ENCODE measurements at regions not wholly inside any gene's neighbourhood (a gene's known extent, or its start where the extent isn't known, plus 50 kb on each side); places are given as distances from the start of the nearest gene placed in this dataset.

DNA sequence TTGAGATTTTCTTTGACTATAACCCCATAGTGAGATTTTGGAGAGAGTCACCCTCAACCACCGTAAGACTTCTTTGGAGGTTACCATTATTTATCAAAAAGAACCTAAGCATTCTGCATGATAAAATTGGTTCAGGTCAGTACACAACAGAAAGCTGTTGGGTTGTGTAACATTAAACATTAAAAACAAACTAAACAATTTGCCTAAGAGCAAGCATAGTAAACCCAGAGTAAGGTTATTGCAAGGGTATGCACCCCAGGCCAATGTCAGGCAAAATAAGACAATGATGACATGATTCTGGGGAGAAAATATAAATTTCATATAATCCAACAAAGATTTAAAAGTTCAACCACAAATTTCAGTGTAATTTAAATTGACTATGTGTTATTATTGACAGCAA, 472.4 kb downstream of the SH2D1A start:
- Histone ChIP-seq H3K36me3 (ENCODE audit: control insufficient read depth, insufficient read depth, low read length) (no peaks in the 10 kb centered on the region), H3K27me3 (ENCODE audit: control insufficient read depth, insufficient read depth, low read length) (no peaks in the 10 kb centered on the region), H3K4me1 (ENCODE audit: control insufficient read depth, extremely low read depth, insufficient read depth, low read length) (no peaks in the 10 kb centered on the region), H3K79me2 (ENCODE audit: control insufficient read depth, insufficient read depth, low read length) (no peaks in the 10 kb centered on the region), H3K9me3 (ENCODE audit: control insufficient read depth, insufficient read depth, low read depth, low read length) (no peaks in the 10 kb centered on the region), H3K27ac (ENCODE audit: insufficient read depth, low read length) (no peak overlapping the region), H2AFZ (ENCODE audit: low read length) (no peak overlapping the region), H3K9ac (ENCODE audit: insufficient read depth, low read length) (no peak overlapping the region), H4K20me1 (ENCODE audit: control insufficient read depth, extremely low read depth, insufficient read depth, low read length) (no peaks in the 10 kb centered on the region), H3K4me3 (replicated peaks in 1 of 4; ENCODE audit: control extremely low read depth in 1 of 4, insufficient read depth in 1 of 4, low read depth in 3 of 4, low read length in 4 of 4) (no peak overlapping the region), H3K4me2 (ENCODE audit: extremely low read depth, insufficient read depth, low read length) (no peak overlapping the region)
- TF ChIP-seq, protein P1, sequence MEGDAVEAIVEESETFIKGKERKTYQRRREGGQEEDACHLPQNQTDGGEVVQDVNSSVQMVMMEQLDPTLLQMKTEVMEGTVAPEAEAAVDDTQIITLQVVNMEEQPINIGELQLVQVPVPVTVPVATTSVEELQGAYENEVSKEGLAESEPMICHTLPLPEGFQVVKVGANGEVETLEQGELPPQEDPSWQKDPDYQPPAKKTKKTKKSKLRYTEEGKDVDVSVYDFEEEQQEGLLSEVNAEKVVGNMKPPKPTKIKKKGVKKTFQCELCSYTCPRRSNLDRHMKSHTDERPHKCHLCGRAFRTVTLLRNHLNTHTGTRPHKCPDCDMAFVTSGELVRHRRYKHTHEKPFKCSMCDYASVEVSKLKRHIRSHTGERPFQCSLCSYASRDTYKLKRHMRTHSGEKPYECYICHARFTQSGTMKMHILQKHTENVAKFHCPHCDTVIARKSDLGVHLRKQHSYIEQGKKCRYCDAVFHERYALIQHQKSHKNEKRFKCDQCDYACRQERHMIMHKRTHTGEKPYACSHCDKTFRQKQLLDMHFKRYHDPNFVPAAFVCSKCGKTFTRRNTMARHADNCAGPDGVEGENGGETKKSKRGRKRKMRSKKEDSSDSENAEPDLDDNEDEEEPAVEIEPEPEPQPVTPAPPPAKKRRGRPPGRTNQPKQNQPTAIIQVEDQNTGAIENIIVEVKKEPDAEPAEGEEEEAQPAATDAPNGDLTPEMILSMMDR (conservative IDR thresholded peaks at IDR 0.05 in 1 of 2, IDR thresholded peaks at IDR 0.05 in 1 of 2; ENCODE audit: low read depth in 1 of 2, low read length in 2 of 2): no peak
- DNase-seq (ENCODE audit: low read depth in 2 of 2): no peak

DNA sequence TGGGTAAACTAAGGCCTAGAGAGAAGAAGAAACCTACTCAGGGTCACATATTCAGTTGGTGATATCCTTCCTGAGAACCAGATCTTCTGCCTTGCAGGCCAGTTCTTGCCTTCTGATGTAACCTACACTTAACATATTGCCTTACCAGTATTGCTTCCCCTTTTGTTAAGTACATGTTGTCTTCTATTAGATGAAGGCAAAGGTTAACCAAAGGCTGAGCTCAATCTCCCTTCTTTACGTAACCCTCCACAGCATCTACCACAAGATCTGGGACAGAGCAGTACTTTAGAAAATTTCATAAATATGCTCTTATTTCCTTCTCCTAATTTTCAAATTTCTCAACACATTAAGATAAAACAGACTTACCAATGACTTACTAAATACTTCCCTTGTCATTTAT, 474.4 kb downstream of the SH2D1A start:
- Histone ChIP-seq H3K4me3 (replicated peaks in 1 of 4; ENCODE audit: control extremely low read depth in 1 of 4, insufficient read depth in 1 of 4, low read depth in 3 of 4, low read length in 4 of 4) (no peak overlapping the region), H3K4me2 (ENCODE audit: extremely low read depth, insufficient read depth, low read length) (no peak overlapping the region), H2AFZ (ENCODE audit: low read length) (no peak overlapping the region), H3K9me3 (ENCODE audit: control insufficient read depth, insufficient read depth, low read depth, low read length) (no peaks in the 10 kb centered on the region), H3K27me3 (ENCODE audit: control insufficient read depth, insufficient read depth, low read length) (no peaks in the 10 kb centered on the region), H3K9ac (ENCODE audit: insufficient read depth, low read length) (no peak overlapping the region), H4K20me1 (ENCODE audit: control insufficient read depth, extremely low read depth, insufficient read depth, low read length) (no peaks in the 10 kb centered on the region), H3K36me3 (ENCODE audit: control insufficient read depth, insufficient read depth, low read length) (no peaks in the 10 kb centered on the region), H3K4me1 (ENCODE audit: control insufficient read depth, extremely low read depth, insufficient read depth, low read length) (no peaks in the 10 kb centered on the region), H3K79me2 (ENCODE audit: control insufficient read depth, insufficient read depth, low read length) (no peaks in the 10 kb centered on the region), H3K27ac (ENCODE audit: insufficient read depth, low read length) (no peak overlapping the region)
- DNase-seq (ENCODE audit: low read depth in 2 of 2): no peak
- TF ChIP-seq, protein P1 (conservative IDR thresholded peaks at IDR 0.05 in 1 of 2, IDR thresholded peaks at IDR 0.05 in 1 of 2; ENCODE audit: low read depth in 1 of 2, low read length in 2 of 2): no peak
- TF ChIP-seq EZH2 (IDR thresholded peaks at IDR 0.05; ENCODE audit: low read length, missing control alignments): no peak

DNA sequence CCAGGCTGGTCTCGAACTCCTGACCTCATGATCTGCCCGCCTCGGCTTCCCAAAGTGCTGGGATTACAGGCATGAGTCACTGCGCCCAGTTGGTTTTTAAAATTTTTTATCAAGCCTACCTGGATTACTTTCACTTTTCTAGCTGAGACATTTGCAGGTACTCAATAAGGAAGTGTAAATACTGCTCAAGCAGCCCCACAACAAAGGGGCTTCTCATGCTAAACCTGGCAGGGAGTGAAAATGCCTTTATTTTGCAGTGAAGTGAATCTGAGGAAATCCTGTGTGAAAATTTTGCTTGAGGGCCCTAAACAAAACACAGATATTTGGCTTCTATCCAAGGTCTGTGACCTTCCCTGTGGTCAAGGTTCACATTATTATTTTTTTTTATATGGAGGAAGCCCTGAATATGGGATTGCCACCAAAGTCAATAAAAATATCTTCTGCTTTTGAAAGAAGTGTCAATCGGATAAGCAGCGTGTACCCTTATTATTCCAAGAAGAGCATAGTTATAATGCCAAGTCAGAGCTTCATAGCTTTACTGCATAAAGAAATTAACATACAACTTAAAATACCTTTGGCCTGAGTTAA, 481.0 kb downstream of the SH2D1A start:
- DNase-seq (ENCODE audit: low read depth in 2 of 2): no peak
- no peak overlapping the region for H3K9ac ChIP-seq (ENCODE audit: insufficient read depth, low read length)
- no peaks in the 10 kb centered on the region for H3K9me3 ChIP-seq (ENCODE audit: control insufficient read depth, insufficient read depth, low read depth, low read length)
- H3K79me2 ChIP-seq (ENCODE audit: control insufficient read depth, insufficient read depth, low read length): no peaks in the 10 kb centered on the region
- no peaks in the 10 kb centered on the region for H3K4me1 ChIP-seq (ENCODE audit: control insufficient read depth, extremely low read depth, insufficient read depth, low read length)
- no peaks in the 10 kb centered on the region for H4K20me1 ChIP-seq (ENCODE audit: control insufficient read depth, extremely low read depth, insufficient read depth, low read length)
- no peak overlapping the region for H3K4me3 ChIP-seq (replicated peaks in 1 of 4; ENCODE audit: control extremely low read depth in 1 of 4, insufficient read depth in 1 of 4, low read depth in 3 of 4, low read length in 4 of 4)
- H3K36me3 ChIP-seq (ENCODE audit: control insufficient read depth, insufficient read depth, low read length): no peaks in the 10 kb centered on the region
- TF ChIP-seq EZH2 (IDR thresholded peaks at IDR 0.05; ENCODE audit: low read length, missing control alignments): no peak
- TF ChIP-seq, protein P1 (conservative IDR thresholded peaks at IDR 0.05 in 1 of 2, IDR thresholded peaks at IDR 0.05 in 1 of 2; ENCODE audit: low read depth in 1 of 2, low read length in 2 of 2): no peak
- no peaks in the 10 kb centered on the region for H3K27me3 ChIP-seq (ENCODE audit: control insufficient read depth, insufficient read depth, low read length)
- H2AFZ ChIP-seq (ENCODE audit: low read length): no peak overlapping the region
- no peak overlapping the region for H3K4me2 ChIP-seq (ENCODE audit: extremely low read depth, insufficient read depth, low read length)
- H3K27ac ChIP-seq (ENCODE audit: insufficient read depth, low read length): no peak overlapping the region

All from fibroblast of lung (primary cell).